LNCAP (cell line): ENCODE measurements at regions not wholly inside any gene's neighbourhood (a gene's known extent, or its start where the extent isn't known, plus 50 kb on each side); places are given as distances from the start of the nearest gene placed in this dataset.

Source experiments
- CTCF ChIP-seq: fragments of 450-650 bp; IDR thresholded peaks from 2 replicates; pipeline ENCODE4 v1.5.1; 2017; ENCODE audit warnings: mild to moderate bottlenecking

- no peak for TF ChIP-seq CTCF
Observed at GRCh38 chr11:106344966-106345365, 267.5 kb downstream of the AASDHPPT start.

- no peak for TF ChIP-seq CTCF
Observed at GRCh38 chr11:106353031-106353430, 275.6 kb downstream of the AASDHPPT start.

- no peak for TF ChIP-seq CTCF
Observed at GRCh38 chr11:106369224-106369623, 291.8 kb downstream of the AASDHPPT start.

- TF ChIP-seq CTCF, result no peak
Observed at GRCh38 chr11:106378513-106379179, 301.2 kb downstream of the AASDHPPT start.

GRCh38 chr11:106379265-106379664 is 301.8 kb downstream of the AASDHPPT start:
- TF ChIP-seq CTCF, result no peak

GRCh38 chr11:106379712-106380111 is 302.2 kb downstream of the AASDHPPT start:
- no peak for TF ChIP-seq CTCF

- no peak for TF ChIP-seq CTCF
Observed at GRCh38 chr11:106381895-106382294, 304.4 kb downstream of the AASDHPPT start.

GRCh38 chr11:106384429-106384828 is 307.0 kb downstream of the AASDHPPT start:
- TF ChIP-seq CTCF, result no peak
